Motor neuron (in vitro differentiated cells): ENCODE measurements at regions not wholly inside any gene's neighbourhood (a gene's known extent, or its start where the extent isn't known, plus 50 kb on each side); places are given as distances from the start of the nearest gene placed in this dataset.

Experiments
- ATAC-seq, 8 experiments: fragments of 200-7000 bp; cut with Tn5 transposase; replicated peaks in 6 of 8; 2 replicates each; pipeline ENCODE4 v1.8.0; 2021; ENCODE audit warnings: mild to moderate bottlenecking in 8 of 8, moderate library complexity in 8 of 8
- H3K27ac ChIP-seq, 2 donors: fragments of 250-450 bp; sonication (Bioruptor Pico); 2 replicates each; pipeline ENCODE4 v1.9.0; 2021; ENCODE audit warnings: antibody characterized with exemption in 2 of 2, mild to moderate bottlenecking in 2 of 2, moderate library complexity in 1 of 2
- H3K4me1 ChIP-seq, 2 donors: fragments of 250-450 bp; sonication (Bioruptor Pico); replicated peaks in 1 of 2; 2 replicates each; pipeline ENCODE4 v1.6.1; 2021; ENCODE audit warnings: antibody characterized with exemption in 2 of 2, mild to moderate bottlenecking in 2 of 2, moderate library complexity in 1 of 2
- H3K4me3 ChIP-seq, 5 donors: fragments of 250-450 bp; sonication (Bioruptor Pico); 2 replicates each; pipeline ENCODE4 v1.9.0; 2021; ENCODE audit warnings: antibody characterized with exemption in 5 of 5, mild to moderate bottlenecking in 5 of 5, moderate library complexity in 4 of 5
- WGBS, 10 experiments: fragments of 450-650 bp; shearing (Covaris generic); methylation state at CpG; one replicate each; pipeline ENCODE4 v1.0.0; 2022; 5-methylcytosine and 5-hydroxymethylcytosine counted together
- in situ Hi-C, 9 experiments: fragments of 400-800 bp; cut with MboI; loops; one replicate each; pipeline ENCODE4 v1.15.0; 2021; ENCODE audit warnings: low sequenced_read_pairs in 9 of 9, low pct_unique_long_range_greater_than_20kb in 2 of 9; ENCODE audit not compliant: unreplicated experiment in 9 of 9

DNA sequence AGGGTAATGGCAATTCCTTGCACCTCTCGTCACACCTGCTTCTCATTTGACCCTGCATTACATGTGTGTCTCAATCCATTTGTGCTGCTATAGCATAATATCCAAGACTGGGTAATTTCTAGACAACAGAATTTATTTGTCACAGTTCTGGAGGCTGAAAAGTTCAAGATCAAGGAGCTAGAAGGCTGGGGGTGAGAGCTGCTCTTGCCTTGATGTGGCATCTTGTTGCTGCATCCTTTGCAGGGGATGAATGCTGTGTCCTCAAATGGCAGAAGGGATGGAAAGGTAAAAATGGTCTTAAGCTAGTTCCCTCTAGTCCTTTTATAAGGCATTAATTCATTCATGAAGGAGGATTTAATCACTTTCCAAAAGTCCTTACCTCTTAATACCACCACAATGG lies 323.7 kb upstream of the RPS23 start:
- Histone ChIP-seq H3K27ac (no peak overlapping the region), H3K4me1 (no peaks in the 10 kb centered on the region), H3K4me3 (no peak overlapping the region)
- 0 to 100% (median 80%) methylated on average over 1 of the region's 1 CpG; no CpG with 5 or more reads in 3 of the 10 experiments for WGBS, 10 experiments
- in situ Hi-C loops: no loop called here
- no peak for ATAC-seq

GRCh38 chr5:82601077-82601476 lies 322.9 kb upstream of the RPS23 start:
- no peak for ATAC-seq
- WGBS, 10 experiments: 48 to 97% (median 80%) methylated on average over 1 to 3 of the region's 3 CpGs; no CpG with 5 or more reads in 3 of the 10 experiments
- no peak overlapping the region for H3K4me3 ChIP-seq
- H3K27ac ChIP-seq: no peak overlapping the region
- H3K4me1 ChIP-seq: no peaks in the 10 kb centered on the region
- in situ Hi-C loops: no loop called here

- no peaks in the 10 kb centered on the region for H3K4me1 ChIP-seq
- 0 to 100% (median 83%) methylated on average over 1 of the region's 1 CpG; no CpG with 5 or more reads in 2 of the 10 experiments for WGBS, 10 experiments
- no peak overlapping the region for H3K4me3 ChIP-seq
- no peak overlapping the region for H3K27ac ChIP-seq
- in situ Hi-C loops: no loop called here
- no peak for ATAC-seq
Observed at GRCh38 chr5:82599692-82600091, 321.5 kb upstream of the RPS23 start.

DNA sequence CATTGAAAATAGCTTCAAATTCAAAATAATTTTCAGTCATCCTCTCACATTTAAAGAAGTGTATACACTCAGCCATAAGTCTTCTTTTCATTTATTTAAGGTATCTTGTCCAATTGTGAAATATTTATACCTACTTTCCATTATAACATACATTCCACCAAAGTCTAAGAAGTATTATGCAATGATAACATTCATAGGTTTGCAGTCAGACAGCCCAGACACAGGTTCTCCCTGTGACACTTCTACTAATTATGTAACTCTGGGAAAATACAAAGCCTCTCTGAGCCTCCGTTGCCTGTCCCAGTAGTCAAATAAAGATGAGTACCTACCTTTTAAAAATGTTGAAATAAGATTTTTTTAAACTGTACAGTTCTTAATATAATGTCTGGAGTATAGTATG lies 320.9 kb upstream of the RPS23 start:
- WGBS, 10 experiments: 43 to 100% (median 88%) methylated on average over 1 of the region's 1 CpG; no CpG with 5 or more reads in 2 of the 10 experiments
- H3K4me3 ChIP-seq: no peak overlapping the region
- no peaks in the 10 kb centered on the region for H3K4me1 ChIP-seq
- in situ Hi-C loops: no loop called here
- no peak for ATAC-seq
- H3K27ac ChIP-seq: no peak overlapping the region

- ATAC-seq: no peak
- in situ Hi-C loops: no loop called here
- H3K4me1 ChIP-seq: peaks cover 0 to 3% of the 10 kb centered on the region in 2 donors
- no peak overlapping the region for H3K4me3 ChIP-seq
- no peak overlapping the region for H3K27ac ChIP-seq
Observed at GRCh38 chr5:82597437-82597836, 319.3 kb upstream of the RPS23 start.

GRCh38 chr5:82596451-82596850 lies 318.3 kb upstream of the RPS23 start:
- Histone ChIP-seq H3K4me3 (no peak overlapping the region), H3K4me1 (peaks cover 0 to 3% of the 10 kb centered on the region in 2 donors), H3K27ac (no peak overlapping the region)
- whole genome bisulfite sequencing, 10 experiments: 50 to 100% (median 89%) methylated on average over 1 to 5 of the region's 5 CpGs; no CpG with 5 or more reads in 1 of the 10 experiments
- in situ Hi-C loops: no loop called here
- no peak for ATAC-seq

DNA sequence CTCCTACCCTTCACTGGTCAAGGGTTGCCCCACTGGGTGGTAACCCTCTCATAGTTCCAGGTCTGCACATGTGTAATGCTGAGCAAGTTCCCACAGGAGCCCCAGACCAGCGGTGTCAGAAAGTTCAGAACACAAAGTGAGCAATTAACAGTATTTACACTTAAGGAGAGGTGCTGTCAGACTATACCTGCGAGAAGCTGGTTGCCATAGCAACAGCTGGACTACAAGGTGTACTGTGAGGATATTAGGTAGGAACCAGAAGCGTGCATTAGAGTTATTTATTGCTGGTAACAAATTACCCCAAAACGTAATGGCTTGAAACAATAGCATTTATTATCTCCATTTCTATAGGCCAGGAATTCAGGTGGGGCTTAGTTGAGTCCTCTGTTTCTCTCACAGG lies 317.0 kb upstream of the RPS23 start:
- H3K4me1 ChIP-seq: peaks cover 0 to 3% of the 10 kb centered on the region in 2 donors
- no peak for ATAC-seq
- no peak overlapping the region for H3K4me3 ChIP-seq
- WGBS, 10 experiments: 40 to 93% (median 60%) methylated on average over 1 to 4 of the region's 4 CpGs; no CpG with 5 or more reads in 3 of the 10 experiments
- in situ Hi-C loops: no loop called here
- H3K27ac ChIP-seq: no peak overlapping the region

- Histone ChIP-seq H3K27ac (no peak overlapping the region), H3K4me1 (peaks cover 0 to 3% of the 10 kb centered on the region in 2 donors), H3K4me3 (no peak overlapping the region)
- WGBS, 10 experiments: 25 to 100% (median 87%) methylated on average over 1 of the region's 1 CpG; no CpG with 5 or more reads in 2 of the 10 experiments
- in situ Hi-C loops: no loop called here
- no peak for ATAC-seq
Observed at GRCh38 chr5:82594097-82594496, 315.9 kb upstream of the RPS23 start.

DNA sequence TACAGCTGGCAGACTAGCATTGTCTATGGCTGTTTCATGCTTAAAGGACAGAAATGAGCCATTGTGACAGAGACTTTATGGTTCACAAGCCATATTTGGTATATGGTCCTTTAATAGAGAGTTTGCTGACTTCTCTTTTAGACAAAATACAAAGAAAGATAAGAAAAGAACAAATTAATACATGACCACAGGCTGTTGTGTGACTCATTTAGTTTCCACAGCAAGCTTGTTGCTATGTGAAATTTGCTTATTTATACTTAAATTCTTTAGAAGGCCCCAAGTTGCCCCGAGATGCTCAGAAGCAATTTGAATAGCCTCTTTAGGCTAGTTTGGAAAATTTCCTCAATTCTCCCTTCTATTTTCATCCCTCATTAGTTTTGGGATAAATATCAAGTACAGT lies 315.3 kb upstream of the RPS23 start:
- H3K4me3 ChIP-seq: no peak overlapping the region
- peak in 4 of 8 experiments; percentile 29 to 69 (median 68) for ATAC-seq
- no peak overlapping the region for H3K27ac ChIP-seq
- in situ Hi-C loops: no loop called here
- H3K4me1 ChIP-seq: peaks cover 0 to 3% of the 10 kb centered on the region in 2 donors
- 0 to 75% (median 41%) methylated on average over 1 of the region's 1 CpG; no CpG with 5 or more reads in 4 of the 10 experiments for WGBS, 10 experiments

GRCh38 chr5:82591021-82591515 lies 312.9 kb upstream of the RPS23 start:
- ATAC-seq: no peak
- Histone ChIP-seq H3K4me3 (no peak overlapping the region), H3K27ac (no peak overlapping the region), H3K4me1 (peaks cover 0 to 3% of the 10 kb centered on the region in 2 donors)
- in situ Hi-C loops: no loop called here

DNA sequence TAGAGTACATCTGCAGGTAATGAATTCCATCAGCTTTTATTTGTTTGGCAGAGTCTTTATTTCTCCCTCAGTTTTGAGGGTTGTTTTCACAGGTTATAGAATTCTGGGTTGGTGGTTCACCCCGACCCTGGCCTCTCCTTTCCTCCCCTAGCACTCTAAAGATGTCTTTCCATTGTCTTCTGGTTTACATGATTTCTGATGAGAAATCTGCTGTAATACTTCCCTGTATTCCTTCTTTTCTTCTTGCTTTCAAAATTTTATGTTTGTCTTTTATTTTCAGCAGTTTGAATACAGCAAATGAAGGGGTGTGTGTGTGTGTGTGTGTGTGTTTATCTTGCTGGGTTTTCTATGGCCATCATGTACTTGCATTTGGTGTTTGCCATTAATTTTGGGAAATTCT lies 312.0 kb upstream of the RPS23 start:
- H3K27ac ChIP-seq: no peak overlapping the region
- H3K4me1 ChIP-seq: peaks cover 0 to 3% of the 10 kb centered on the region in 2 donors
- in situ Hi-C loops: no loop called here
- 0 to 86% (median 44%) methylated on average over 1 of the region's 1 CpG; no CpG with 5 or more reads in 3 of the 10 experiments for WGBS, 10 experiments
- H3K4me3 ChIP-seq: no peak overlapping the region
- no peak for ATAC-seq

GRCh38 chr5:82586661-82587310 lies 308.6 kb upstream of the RPS23 start:
- WGBS, 10 experiments: 10 to 100% (median 77%) methylated on average over 1 to 3 of the region's 3 CpGs; no CpG with 5 or more reads in 1 of the 10 experiments
- Histone ChIP-seq H3K4me1 (no peaks in the 10 kb centered on the region), H3K4me3 (no peak overlapping the region), H3K27ac (no peak overlapping the region)
- no peak for ATAC-seq
- in situ Hi-C loops: no loop called here

DNA sequence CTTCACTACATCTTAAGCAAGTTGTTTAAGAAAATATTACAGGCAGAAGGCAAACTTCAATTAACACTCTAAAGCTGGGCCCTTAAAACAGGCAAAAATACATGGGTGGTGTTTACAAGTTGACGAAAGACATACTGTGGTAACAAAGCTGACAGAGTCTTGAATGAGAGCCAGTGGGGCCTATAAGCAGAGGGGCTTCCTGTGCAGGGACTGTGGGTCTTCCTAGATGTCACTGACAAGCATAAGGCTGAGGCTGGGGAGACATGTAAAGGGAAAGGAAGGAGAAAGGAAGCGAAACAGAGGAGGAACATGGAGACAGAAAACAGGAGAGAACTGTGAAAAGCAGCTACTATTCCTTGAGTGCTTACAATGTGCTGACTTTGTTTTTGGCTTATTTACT lies 308.0 kb upstream of the RPS23 start:
- ATAC-seq: no peak
- no peak overlapping the region for H3K27ac ChIP-seq
- in situ Hi-C loops: no loop called here
- no peaks in the 10 kb centered on the region for H3K4me1 ChIP-seq
- no peak overlapping the region for H3K4me3 ChIP-seq
- 25 to 100% (median 60%) methylated on average over 1 to 2 of the region's 2 CpGs; no CpG with 5 or more reads in 3 of the 10 experiments for WGBS, 10 experiments

- no peak overlapping the region for H3K4me3 ChIP-seq
- in situ Hi-C loops: no loop called here
- no peak overlapping the region for H3K27ac ChIP-seq
- H3K4me1 ChIP-seq: no peaks in the 10 kb centered on the region
- no peak for ATAC-seq
- 73 to 100% (median 100%) methylated on average over 1 to 2 of the region's 4 CpGs; no CpG with 5 or more reads in 7 of the 10 experiments for WGBS, 10 experiments
Observed at GRCh38 chr5:82584631-82585030, 306.5 kb upstream of the RPS23 start.
